Hepatocyte (in vitro differentiated cells): ENCODE measurements at regions not wholly inside any gene's neighbourhood (a gene's known extent, or its start where the extent isn't known, plus 50 kb on each side); places are given as distances from the start of the nearest gene placed in this dataset.

ENCODE experiments used
- DNase-seq: peaks from one replicate; pipeline ENCODE4 v3.0.0-alpha.2; 2016; ENCODE audit warnings: low spot score
- H2AFZ ChIP-seq: fragments of 200-600 bp; sonication (generic); 2 replicates; pipeline ENCODE4 v1.6.0; 2016; ENCODE audit warnings: antibody characterized with exemption, mild to moderate bottlenecking
- H3K27ac ChIP-seq: fragments of 200-600 bp; sonication (generic); 2 replicates; pipeline ENCODE4 v1.5.1; 2016; ENCODE audit warnings: mild to moderate bottlenecking
- H3K27me3 ChIP-seq: fragments of 200-600 bp; sonication (generic); 2 replicates; pipeline ENCODE4 v1.6.1; 2016
- H3K36me3 ChIP-seq: fragments of 200-600 bp; sonication (generic); replicated peaks from 2 replicates; pipeline ENCODE4 v1.5.1; 2016; ENCODE audit warnings: low read depth; ENCODE audit not compliant: insufficient read depth
- H3K4me1 ChIP-seq: fragments of 200-600 bp; sonication (generic); 2 replicates; pipeline ENCODE4 v1.5.1; 2016; ENCODE audit warnings: mild to moderate bottlenecking, moderate library complexity; ENCODE audit not compliant: insufficient read depth
- H3K4me2 ChIP-seq: fragments of 200-600 bp; sonication (generic); 2 replicates; pipeline ENCODE4 v1.6.0; 2016
- H3K4me3 ChIP-seq: fragments of 200-600 bp; sonication (generic); 2 replicates; pipeline ENCODE4 v1.5.1; 2016; ENCODE audit warnings: mild to moderate bottlenecking
- H3K79me2 ChIP-seq: fragments of 200-600 bp; sonication (generic); 2 replicates; pipeline ENCODE4 v1.6.0; 2017; ENCODE audit warnings: mild to moderate bottlenecking
- H3K9me2 ChIP-seq: fragments of 200-600 bp; sonication (generic); replicated peaks from 2 replicates; pipeline ENCODE4 v1.6.0; 2017; ENCODE audit warnings: mild to moderate bottlenecking; ENCODE audit not compliant: insufficient read depth
- H3K9me3 ChIP-seq: fragments of 200-600 bp; sonication (generic); 2 replicates; pipeline ENCODE4 v1.5.1; 2016; ENCODE audit warnings: low read depth, mild to moderate bottlenecking
- H4K20me1 ChIP-seq: fragments of 200-600 bp; sonication (generic); 2 replicates; pipeline ENCODE4 v1.6.0; 2016; ENCODE audit warnings: mild to moderate bottlenecking; ENCODE audit not compliant: insufficient read depth, poor library complexity, severe bottlenecking
- EZH2 ChIP-seq: fragments of 200-600 bp; sonication (generic); IDR thresholded peaks from 2 replicates; pipeline ENCODE4 v1.6.1; 2016; ENCODE audit warnings: antibody characterized with exemption, mild to moderate bottlenecking, borderline replicate concordance
- EZH2phosphoT487 ChIP-seq: fragments of 200-600 bp; sonication (generic); IDR thresholded peaks from one replicate; pipeline ENCODE4 v1.6.1; 2018; ENCODE audit warnings: antibody characterized with exemption, mild to moderate bottlenecking, low read depth, moderate library complexity; ENCODE audit not compliant: unreplicated experiment, severe bottlenecking
- WGBS: methylation state at CpG from one replicate; pipeline ENCODE4 v1.1.6; 2016; ENCODE audit warnings: low lambda C conversion rate; ENCODE audit errors: missing lambda C conversion rate; 5-methylcytosine and 5-hydroxymethylcytosine counted together
- TF ChIP-seq, protein P1 (sequence below): fragments of 200-600 bp; sonication (generic); IDR thresholded peaks from 2 replicates; pipeline ENCODE4 v1.5.1; 2016; ENCODE audit warnings: antibody characterized with exemption, mild to moderate bottlenecking; ENCODE audit not compliant: poor library complexity

DNA sequence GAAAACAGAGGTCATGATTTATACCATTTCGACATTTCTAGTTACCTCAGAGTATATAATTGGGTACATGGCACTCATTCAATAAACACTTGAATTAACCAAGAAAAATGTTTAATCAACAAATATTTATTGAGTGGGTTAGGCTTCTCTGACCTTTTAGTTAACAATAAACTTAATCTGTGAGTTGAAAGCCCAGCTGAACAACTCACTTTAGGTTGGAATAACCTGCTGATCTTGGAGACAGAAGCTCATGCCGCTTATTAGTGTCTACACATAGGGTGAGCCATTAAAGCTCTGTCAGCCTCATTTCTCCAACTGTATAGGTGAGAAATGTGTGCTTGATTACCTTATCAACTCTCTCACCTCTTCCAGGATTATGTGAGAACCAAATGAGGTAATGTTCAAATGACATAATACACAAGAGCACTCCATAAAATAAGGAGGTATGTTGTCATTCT, 98.2 kb upstream of the DTNBP1 start:
- Histone ChIP-seq H3K36me3 (no peaks in the 10 kb centered on the region), H4K20me1 (no peaks in the 10 kb centered on the region), H2AFZ (no peak overlapping the region), H3K4me3 (no peak overlapping the region), H3K27me3 (no peaks in the 10 kb centered on the region), H3K4me1 (peaks cover 15% of the 10 kb centered on the region), H3K9me2 (no peaks in the 10 kb centered on the region), H3K79me2 (no peaks in the 10 kb centered on the region), H3K4me2 (no peak overlapping the region), H3K27ac (no peak overlapping the region), H3K9me3 (no peaks in the 10 kb centered on the region)
- TF ChIP-seq EZH2phosphoT487 (no peak), EZH2 (no peak)
- TF ChIP-seq, protein P1, sequence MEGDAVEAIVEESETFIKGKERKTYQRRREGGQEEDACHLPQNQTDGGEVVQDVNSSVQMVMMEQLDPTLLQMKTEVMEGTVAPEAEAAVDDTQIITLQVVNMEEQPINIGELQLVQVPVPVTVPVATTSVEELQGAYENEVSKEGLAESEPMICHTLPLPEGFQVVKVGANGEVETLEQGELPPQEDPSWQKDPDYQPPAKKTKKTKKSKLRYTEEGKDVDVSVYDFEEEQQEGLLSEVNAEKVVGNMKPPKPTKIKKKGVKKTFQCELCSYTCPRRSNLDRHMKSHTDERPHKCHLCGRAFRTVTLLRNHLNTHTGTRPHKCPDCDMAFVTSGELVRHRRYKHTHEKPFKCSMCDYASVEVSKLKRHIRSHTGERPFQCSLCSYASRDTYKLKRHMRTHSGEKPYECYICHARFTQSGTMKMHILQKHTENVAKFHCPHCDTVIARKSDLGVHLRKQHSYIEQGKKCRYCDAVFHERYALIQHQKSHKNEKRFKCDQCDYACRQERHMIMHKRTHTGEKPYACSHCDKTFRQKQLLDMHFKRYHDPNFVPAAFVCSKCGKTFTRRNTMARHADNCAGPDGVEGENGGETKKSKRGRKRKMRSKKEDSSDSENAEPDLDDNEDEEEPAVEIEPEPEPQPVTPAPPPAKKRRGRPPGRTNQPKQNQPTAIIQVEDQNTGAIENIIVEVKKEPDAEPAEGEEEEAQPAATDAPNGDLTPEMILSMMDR, result no peak
- WGBS, result 64% methylated on average over 2 of the region's 2 CpGs
- DNase-seq, result no peak

DNA sequence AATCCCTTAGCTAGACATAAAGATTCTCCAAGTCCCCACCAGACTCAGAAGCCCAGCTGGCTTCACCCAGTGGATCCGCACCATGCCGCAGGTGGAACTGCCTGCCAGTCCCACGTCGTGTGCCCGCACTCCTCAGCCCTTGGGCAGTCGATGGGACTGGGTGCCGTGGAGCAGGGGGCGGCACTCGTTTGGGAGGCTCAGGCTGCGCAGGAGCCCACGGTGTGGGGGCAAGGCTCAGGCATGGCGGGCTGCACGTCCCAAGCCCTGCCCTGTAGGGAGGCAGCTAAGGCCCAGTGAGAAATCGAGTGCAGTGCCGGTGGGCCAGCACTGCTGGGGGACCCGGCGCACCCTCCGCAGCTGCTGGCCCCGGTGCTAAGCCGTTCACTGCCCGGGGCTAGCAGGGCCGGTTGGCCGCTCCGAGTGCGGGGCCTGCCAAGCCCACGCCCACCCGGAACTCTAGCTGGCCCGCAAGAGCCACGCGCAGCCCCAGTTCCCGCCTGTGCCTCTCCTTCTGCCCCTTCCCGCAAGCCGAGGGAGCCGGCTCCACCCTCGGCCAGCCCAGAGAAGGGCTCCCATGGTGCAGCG, 95.9 kb upstream of the DTNBP1 start:
- H4K20me1 ChIP-seq, result no peaks in the 10 kb centered on the region
- H3K4me2 ChIP-seq, result no peak overlapping the region
- no peak overlapping the region for H3K27ac ChIP-seq
- H3K79me2 ChIP-seq, result no peaks in the 10 kb centered on the region
- H3K9me2 ChIP-seq, result no peaks in the 10 kb centered on the region
- no peak for DNase-seq
- H2AFZ ChIP-seq, result no peak overlapping the region
- H3K4me1 ChIP-seq, result peaks cover 7% of the 10 kb centered on the region
- no peaks in the 10 kb centered on the region for H3K36me3 ChIP-seq
- H3K9me3 ChIP-seq, result no peaks in the 10 kb centered on the region
- 97% methylated on average over 28 of the region's 36 CpGs for WGBS
- no peaks in the 10 kb centered on the region for H3K27me3 ChIP-seq
- TF ChIP-seq, protein P1, result no peak
- no peak for TF ChIP-seq EZH2
- TF ChIP-seq EZH2phosphoT487, result no peak
- H3K4me3 ChIP-seq, result no peak overlapping the region

DNA sequence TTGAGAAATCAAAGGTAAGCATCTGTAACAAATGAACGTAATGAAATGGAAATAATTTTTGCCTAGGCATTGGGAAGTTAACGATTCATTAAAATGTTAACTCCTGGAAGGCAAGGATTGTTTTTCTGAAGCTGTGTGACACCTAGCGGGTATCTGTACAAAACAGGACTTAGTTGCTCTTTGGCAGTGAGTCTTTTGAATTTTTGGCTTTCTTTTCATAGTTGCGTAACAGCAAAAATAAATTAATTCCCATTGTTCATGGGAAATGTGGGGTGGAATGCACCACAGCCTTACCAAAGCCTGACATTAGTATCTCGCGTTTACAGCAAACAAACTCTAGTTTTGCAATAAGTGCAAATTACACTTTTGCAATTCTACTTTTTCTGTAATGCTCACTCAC, 92.7 kb upstream of the DTNBP1 start:
- no peak overlapping the region for H3K27ac ChIP-seq
- no peak overlapping the region for H3K4me3 ChIP-seq
- WGBS, result 92% methylated on average over 6 of the region's 6 CpGs
- no peaks in the 10 kb centered on the region for H3K27me3 ChIP-seq
- TF ChIP-seq EZH2phosphoT487 (no peak), EZH2 (no peak)
- TF ChIP-seq, protein P1, result no peak
- no peak overlapping the region for H2AFZ ChIP-seq
- no peaks in the 10 kb centered on the region for H3K36me3 ChIP-seq
- H3K9me3 ChIP-seq, result no peaks in the 10 kb centered on the region
- no peaks in the 10 kb centered on the region for H3K9me2 ChIP-seq
- no peaks in the 10 kb centered on the region for H3K4me1 ChIP-seq
- H4K20me1 ChIP-seq, result no peaks in the 10 kb centered on the region
- no peak overlapping the region for H3K4me2 ChIP-seq
- H3K79me2 ChIP-seq, result no peaks in the 10 kb centered on the region
- no peak for DNase-seq

DNA sequence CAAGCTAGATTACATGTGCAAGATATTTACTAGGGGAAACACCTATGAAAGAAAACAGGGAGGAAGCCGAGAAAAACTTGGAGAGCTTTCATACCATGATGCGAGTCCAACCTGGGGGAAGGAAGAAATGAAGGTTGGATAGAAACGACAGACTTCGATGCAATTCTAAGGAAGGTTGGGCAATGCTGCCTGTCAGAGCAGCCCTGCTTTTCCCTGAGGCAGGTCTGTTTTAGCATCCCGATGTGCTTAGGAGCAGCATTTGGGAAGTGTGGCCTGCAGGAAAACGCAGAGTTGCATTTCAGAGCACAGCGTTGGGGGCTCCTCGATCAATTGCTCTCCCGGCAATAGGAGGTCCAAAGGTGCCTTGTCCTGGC, 91.9 kb upstream of the DTNBP1 start:
- H3K4me3 ChIP-seq, result no peak overlapping the region
- H3K9me2 ChIP-seq, result no peaks in the 10 kb centered on the region
- H3K79me2 ChIP-seq, result no peaks in the 10 kb centered on the region
- H3K27me3 ChIP-seq, result no peaks in the 10 kb centered on the region
- no peaks in the 10 kb centered on the region for H3K36me3 ChIP-seq
- no peaks in the 10 kb centered on the region for H3K4me1 ChIP-seq
- DNase-seq, result no peak
- TF ChIP-seq EZH2phosphoT487 (no peak), EZH2 (no peak)
- TF ChIP-seq, protein P1, result no peak
- H3K9me3 ChIP-seq, result no peaks in the 10 kb centered on the region
- WGBS, result 95% methylated on average over 9 of the region's 9 CpGs
- H4K20me1 ChIP-seq, result no peaks in the 10 kb centered on the region
- H3K27ac ChIP-seq, result no peak overlapping the region
- no peak overlapping the region for H2AFZ ChIP-seq
- no peak overlapping the region for H3K4me2 ChIP-seq
